ENCODE measurements at regions not wholly inside any gene's neighbourhood (a gene's known extent, or its start where the extent isn't known, plus 50 kb on each side); places are given as distances from the start of the nearest gene placed in this dataset.
"Not testable (repeated sequence)": the region's sequence is repeated elsewhere in the genome, so short reads cannot be mapped to it uniquely, and the experiment has no call there.

DNA sequence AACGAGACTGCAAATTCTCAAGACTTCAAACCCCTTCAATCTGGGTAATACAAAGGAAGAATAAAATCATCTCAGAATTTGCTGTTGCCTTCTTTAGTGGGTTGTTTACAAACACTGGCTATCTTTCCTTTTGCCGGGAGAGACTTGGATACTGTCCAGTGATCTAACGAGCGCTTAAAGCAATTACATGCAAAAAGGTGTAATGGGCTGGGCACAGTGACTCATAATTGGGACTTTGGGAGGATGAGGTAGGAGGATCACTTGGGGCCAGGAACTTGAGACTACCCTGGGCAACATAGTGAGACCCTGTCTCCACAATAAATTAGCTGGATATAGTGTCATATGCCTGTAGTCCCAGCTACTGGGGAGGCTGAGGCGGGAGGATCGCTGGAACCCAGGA lies 52.2 kb upstream of the DEFB108B start:
- H2AFZ ChIP-seq (ENCODE audit: low read depth, low read length); H3K27ac ChIP-seq (ENCODE audit: low read length, poor library complexity, severe bottlenecking); H3K27me3 ChIP-seq (ENCODE audit: control insufficient read depth in 1 of 2, insufficient read depth in 1 of 2, low read length in 2 of 2); H4K91ac ChIP-seq (ENCODE audit: low read length); H2AK5ac ChIP-seq (ENCODE audit: low read length, severe bottlenecking); H3K23ac ChIP-seq (ENCODE audit: low read length in 2 of 2); H3K9ac ChIP-seq (ENCODE audit: low read length); H4K8ac ChIP-seq (ENCODE audit: low read length); H3K9me3 ChIP-seq (ENCODE audit: control insufficient read depth, low read length); H3K4me2 ChIP-seq (ENCODE audit: low read length, poor library complexity, severe bottlenecking); H2BK15ac ChIP-seq (ENCODE audit: low read depth, poor library complexity, severe bottlenecking); H3K4me3 ChIP-seq (ENCODE audit: insufficient read depth in 1 of 2, low read depth in 1 of 2, low read length in 2 of 2); H2BK12ac ChIP-seq (ENCODE audit: low read length in 2 of 2); H3K4ac ChIP-seq (ENCODE audit: low read depth in 1 of 2, low read length in 2 of 2); H3K79me1 ChIP-seq (replicated peaks; ENCODE audit: low read length, poor library complexity, severe bottlenecking); H3K18ac ChIP-seq (ENCODE audit: low read depth in 1 of 2, low read length in 2 of 2); H3K4me1 ChIP-seq (ENCODE audit: control insufficient read depth, insufficient read depth, low read depth, low read length); H2BK5ac ChIP-seq (ENCODE audit: low read depth, low read length, poor library complexity, severe bottlenecking); H2BK120ac ChIP-seq (ENCODE audit: low read depth, low read length); H3K14ac ChIP-seq (ENCODE audit: low read length in 2 of 2); H3K36me3 ChIP-seq (ENCODE audit: control insufficient read depth in 1 of 2, insufficient read depth in 2 of 2, low read depth in 1 of 2, low read length in 2 of 2): not testable (repeated sequence)
- WGBS, result 75% methylated on average over 3 of the region's 6 CpGs
- peak; percentile 30 for DNase-seq

DNA sequence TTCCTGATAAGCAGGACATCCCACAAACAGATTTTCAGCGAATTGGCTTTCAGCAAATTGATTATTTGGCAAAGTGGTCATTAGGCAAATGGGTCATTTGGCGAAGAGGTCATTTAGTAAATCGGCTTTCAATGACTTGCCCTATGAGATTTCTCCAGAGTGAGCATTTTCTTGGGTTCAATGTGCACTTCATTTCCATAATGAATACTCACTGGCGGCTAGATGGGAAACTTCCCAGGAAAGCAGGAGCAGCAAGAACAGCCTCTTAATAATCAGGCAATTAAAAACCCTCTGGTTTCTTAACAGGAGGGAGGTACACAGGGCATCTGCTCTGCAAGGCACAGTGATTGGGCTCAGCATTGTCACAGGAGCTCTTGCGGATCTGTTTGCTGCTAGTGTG lies 51.5 kb upstream of the DEFB108B start:
- not testable (repeated sequence) for H3K27ac ChIP-seq (ENCODE audit: low read length, poor library complexity, severe bottlenecking); H3K79me1 ChIP-seq (replicated peaks; ENCODE audit: low read length, poor library complexity, severe bottlenecking); H3K9ac ChIP-seq (ENCODE audit: low read length); H3K14ac ChIP-seq (ENCODE audit: low read length in 2 of 2); H3K36me3 ChIP-seq (ENCODE audit: control insufficient read depth in 1 of 2, insufficient read depth in 2 of 2, low read depth in 1 of 2, low read length in 2 of 2); H2BK12ac ChIP-seq (ENCODE audit: low read length in 2 of 2); H3K23ac ChIP-seq (ENCODE audit: low read length in 2 of 2); H3K4me2 ChIP-seq (ENCODE audit: low read length, poor library complexity, severe bottlenecking); H2BK5ac ChIP-seq (ENCODE audit: low read depth, low read length, poor library complexity, severe bottlenecking); H3K27me3 ChIP-seq (ENCODE audit: control insufficient read depth in 1 of 2, insufficient read depth in 1 of 2, low read length in 2 of 2); H3K4me3 ChIP-seq (ENCODE audit: insufficient read depth in 1 of 2, low read depth in 1 of 2, low read length in 2 of 2); H2AK5ac ChIP-seq (ENCODE audit: low read length, severe bottlenecking); H2AFZ ChIP-seq (ENCODE audit: low read depth, low read length); DNase-seq; H2BK15ac ChIP-seq (ENCODE audit: low read depth, poor library complexity, severe bottlenecking); H2BK120ac ChIP-seq (ENCODE audit: low read depth, low read length); H4K91ac ChIP-seq (ENCODE audit: low read length); H3K4ac ChIP-seq (ENCODE audit: low read depth in 1 of 2, low read length in 2 of 2); H3K18ac ChIP-seq (ENCODE audit: low read depth in 1 of 2, low read length in 2 of 2); H3K4me1 ChIP-seq (ENCODE audit: control insufficient read depth, insufficient read depth, low read depth, low read length); H3K9me3 ChIP-seq (ENCODE audit: control insufficient read depth, low read length); H4K8ac ChIP-seq (ENCODE audit: low read length)
- 72% methylated on average over 5 of the region's 5 CpGs for WGBS

DNA sequence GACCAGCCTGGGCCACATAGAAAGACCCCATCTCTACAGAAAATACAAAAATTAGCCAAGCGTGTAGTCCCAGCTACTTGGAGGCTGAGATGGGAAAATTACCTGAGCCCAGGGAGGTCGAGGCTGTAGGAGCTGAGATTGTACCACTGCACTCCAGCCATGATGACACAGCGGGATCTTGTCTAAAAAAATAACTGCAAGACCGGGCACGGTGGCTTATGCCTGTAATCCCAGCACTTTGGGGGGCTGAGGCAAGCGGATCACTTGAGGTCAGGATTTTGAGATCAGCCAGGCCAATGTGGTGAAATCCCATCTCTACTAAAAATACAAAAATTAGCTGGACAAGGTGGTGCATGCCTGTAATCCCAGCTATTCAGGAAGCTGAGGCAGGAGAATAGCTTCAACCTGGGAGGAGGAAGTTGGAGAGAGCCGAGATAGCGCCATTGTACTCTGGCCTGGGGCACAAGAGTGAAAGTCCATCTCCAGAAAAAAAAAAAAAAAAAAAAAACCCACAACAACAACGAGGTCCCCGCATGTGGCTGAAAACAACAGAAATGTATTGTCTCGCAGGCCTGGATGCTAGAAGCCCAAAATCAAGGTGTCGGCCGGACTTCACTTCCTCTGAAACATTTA lies 50.7 kb upstream of the DEFB108B start:
- H3K14ac ChIP-seq (ENCODE audit: low read length in 2 of 2); H3K27ac ChIP-seq (ENCODE audit: low read length, poor library complexity, severe bottlenecking); H2BK120ac ChIP-seq (ENCODE audit: low read depth, low read length); H4K8ac ChIP-seq (ENCODE audit: low read length); H3K79me1 ChIP-seq (replicated peaks; ENCODE audit: low read length, poor library complexity, severe bottlenecking); H3K4me2 ChIP-seq (ENCODE audit: low read length, poor library complexity, severe bottlenecking); H2BK15ac ChIP-seq (ENCODE audit: low read depth, poor library complexity, severe bottlenecking); H3K4ac ChIP-seq (ENCODE audit: low read depth in 1 of 2, low read length in 2 of 2); H3K4me3 ChIP-seq (ENCODE audit: insufficient read depth in 1 of 2, low read depth in 1 of 2, low read length in 2 of 2); H3K4me1 ChIP-seq (ENCODE audit: control insufficient read depth, insufficient read depth, low read depth, low read length); H3K9me3 ChIP-seq (ENCODE audit: control insufficient read depth, low read length); H3K9ac ChIP-seq (ENCODE audit: low read length); DNase-seq; H2AFZ ChIP-seq (ENCODE audit: low read depth, low read length); H3K27me3 ChIP-seq (ENCODE audit: control insufficient read depth in 1 of 2, insufficient read depth in 1 of 2, low read length in 2 of 2); H2BK12ac ChIP-seq (ENCODE audit: low read length in 2 of 2); H3K18ac ChIP-seq (ENCODE audit: low read depth in 1 of 2, low read length in 2 of 2); H4K91ac ChIP-seq (ENCODE audit: low read length); H3K36me3 ChIP-seq (ENCODE audit: control insufficient read depth in 1 of 2, insufficient read depth in 2 of 2, low read depth in 1 of 2, low read length in 2 of 2); H2AK5ac ChIP-seq (ENCODE audit: low read length, severe bottlenecking); H2BK5ac ChIP-seq (ENCODE audit: low read depth, low read length, poor library complexity, severe bottlenecking); H3K23ac ChIP-seq (ENCODE audit: low read length in 2 of 2): not testable (repeated sequence)
- 98% methylated on average over 12 of the region's 13 CpGs for WGBS

DNA sequence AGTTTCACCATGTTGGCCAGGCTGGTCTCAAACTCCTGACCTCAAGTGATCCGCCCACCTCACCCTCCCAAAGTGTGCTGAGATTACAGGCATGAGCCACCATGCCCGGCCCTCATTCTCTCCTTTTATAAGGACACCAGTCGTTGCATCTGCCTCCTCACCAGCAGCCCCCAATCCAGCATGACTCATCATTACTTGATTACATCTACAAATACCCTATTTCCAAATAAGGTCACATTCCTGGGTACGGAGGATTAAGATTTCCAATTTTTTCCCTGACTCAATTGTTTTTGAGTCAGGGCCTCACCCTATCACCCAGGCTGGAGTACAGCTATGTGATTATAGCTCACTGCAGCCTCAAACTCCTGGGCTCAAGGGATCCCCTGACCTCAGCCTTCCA lies 49.8 kb upstream of the DEFB108B start:
- not testable (repeated sequence) for H2AK5ac ChIP-seq (ENCODE audit: low read length, severe bottlenecking); H3K9ac ChIP-seq (ENCODE audit: low read length); H3K9me3 ChIP-seq (ENCODE audit: control insufficient read depth, low read length); H3K23ac ChIP-seq (ENCODE audit: low read length in 2 of 2); H3K4ac ChIP-seq (ENCODE audit: low read depth in 1 of 2, low read length in 2 of 2); H2BK15ac ChIP-seq (ENCODE audit: low read depth, poor library complexity, severe bottlenecking); H3K36me3 ChIP-seq (ENCODE audit: control insufficient read depth in 1 of 2, insufficient read depth in 2 of 2, low read depth in 1 of 2, low read length in 2 of 2); H2BK120ac ChIP-seq (ENCODE audit: low read depth, low read length); H3K4me1 ChIP-seq (ENCODE audit: control insufficient read depth, insufficient read depth, low read depth, low read length); H3K4me2 ChIP-seq (ENCODE audit: low read length, poor library complexity, severe bottlenecking); H2BK12ac ChIP-seq (ENCODE audit: low read length in 2 of 2); H3K79me1 ChIP-seq (replicated peaks; ENCODE audit: low read length, poor library complexity, severe bottlenecking); H3K18ac ChIP-seq (ENCODE audit: low read depth in 1 of 2, low read length in 2 of 2); H4K91ac ChIP-seq (ENCODE audit: low read length); H3K27me3 ChIP-seq (ENCODE audit: control insufficient read depth in 1 of 2, insufficient read depth in 1 of 2, low read length in 2 of 2); H3K14ac ChIP-seq (ENCODE audit: low read length in 2 of 2); H4K8ac ChIP-seq (ENCODE audit: low read length); H3K4me3 ChIP-seq (ENCODE audit: insufficient read depth in 1 of 2, low read depth in 1 of 2, low read length in 2 of 2); H2AFZ ChIP-seq (ENCODE audit: low read depth, low read length); H3K27ac ChIP-seq (ENCODE audit: low read length, poor library complexity, severe bottlenecking); H2BK5ac ChIP-seq (ENCODE audit: low read depth, low read length, poor library complexity, severe bottlenecking)
- 39% methylated on average over 4 of the region's 4 CpGs for WGBS
- DNase-seq, result peak; percentile 49
